ENCODE measurements at regions not wholly inside any gene's neighbourhood (a gene's known extent, or its start where the extent isn't known, plus 50 kb on each side); places are given as distances from the start of the nearest gene placed in this dataset.
"Not testable (repeated sequence)": the region's sequence is repeated elsewhere in the genome, so short reads cannot be mapped to it uniquely, and the experiment has no call there.

GRCh38 chr5:36523926-36524325 lies 82.5 kb upstream of the SLC1A3 start:
- DNase-seq (ENCODE audit: low read depth, low spot score), result no peak

DNA sequence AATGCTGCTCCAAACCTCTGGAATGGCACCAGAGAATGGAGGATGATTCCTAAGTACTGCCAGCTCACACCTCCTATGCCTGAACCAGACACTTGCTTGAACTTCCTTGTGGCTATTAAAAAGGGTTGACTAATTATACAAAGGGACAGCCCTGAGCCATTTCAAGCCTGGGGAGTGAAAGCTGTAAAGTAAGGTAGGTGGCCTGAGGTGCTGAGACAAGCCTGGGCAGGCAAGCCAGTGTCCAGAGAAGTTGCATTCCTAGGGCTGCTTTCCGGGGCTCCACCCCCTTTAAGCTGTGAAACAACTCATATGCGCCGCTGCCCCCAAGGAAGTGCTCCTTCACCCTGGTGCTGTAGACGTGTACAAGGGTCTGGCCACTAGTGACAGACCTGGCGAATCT lies 79.9 kb upstream of the SLC1A3 start:
- no peak for DNase-seq (ENCODE audit: low read depth, low spot score)

GRCh38 chr5:36528588-36528987 lies 77.8 kb upstream of the SLC1A3 start:
- no peak for DNase-seq (ENCODE audit: low read depth, low spot score)

GRCh38 chr5:36529142-36529541 lies 77.3 kb upstream of the SLC1A3 start:
- DNase-seq (ENCODE audit: low read depth, low spot score), result no peak

DNA sequence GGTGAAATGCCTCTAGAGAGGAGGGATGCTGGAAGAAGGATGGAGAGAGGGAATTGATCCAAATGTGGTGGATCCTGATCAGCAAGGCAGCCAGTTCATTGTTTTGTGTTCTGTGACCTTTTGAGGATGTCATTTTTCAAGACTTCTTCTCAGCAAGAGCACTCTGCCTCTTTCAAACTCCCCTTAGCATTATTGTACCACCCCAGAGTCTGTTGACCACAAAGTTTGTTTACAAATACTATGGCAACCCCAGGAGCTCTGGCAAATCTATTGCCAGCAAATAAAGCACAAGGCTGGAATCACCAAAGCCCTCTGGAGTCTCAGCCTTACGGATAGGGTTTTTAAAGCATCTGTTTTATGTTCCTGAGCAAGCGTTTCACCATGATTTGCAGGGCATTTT lies 76.2 kb upstream of the SLC1A3 start:
- DNase-seq (ENCODE audit: low read depth, low spot score), result no peak

DNA sequence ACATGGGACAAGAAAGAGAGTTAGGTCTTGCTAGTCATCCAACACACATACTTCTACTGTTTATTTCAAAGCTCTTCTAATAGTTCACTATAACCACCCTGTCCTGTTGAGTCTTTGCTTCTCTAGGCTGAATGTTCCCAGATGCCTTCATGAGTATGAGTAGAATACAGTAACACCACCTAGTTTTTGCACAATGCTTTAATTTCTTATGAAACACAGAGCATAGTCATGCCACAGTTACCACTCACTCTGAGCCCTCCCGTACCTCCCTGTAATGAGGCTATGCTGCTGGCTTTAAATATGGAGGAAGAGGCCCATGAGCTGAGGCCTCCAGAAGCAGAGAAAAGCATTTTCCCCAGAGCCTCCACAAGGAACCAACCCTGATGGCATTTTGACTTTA lies 75.0 kb upstream of the SLC1A3 start:
- no peak for DNase-seq (ENCODE audit: low read depth, low spot score)

- DNase-seq (ENCODE audit: low read depth, low spot score), result no peak
Observed at GRCh38 chr5:36535378-36535777, 71.0 kb upstream of the SLC1A3 start.

GRCh38 chr5:36535859-36536615 lies 70.4 kb upstream of the SLC1A3 start:
- no peak for DNase-seq (ENCODE audit: low read depth, low spot score)

DNA sequence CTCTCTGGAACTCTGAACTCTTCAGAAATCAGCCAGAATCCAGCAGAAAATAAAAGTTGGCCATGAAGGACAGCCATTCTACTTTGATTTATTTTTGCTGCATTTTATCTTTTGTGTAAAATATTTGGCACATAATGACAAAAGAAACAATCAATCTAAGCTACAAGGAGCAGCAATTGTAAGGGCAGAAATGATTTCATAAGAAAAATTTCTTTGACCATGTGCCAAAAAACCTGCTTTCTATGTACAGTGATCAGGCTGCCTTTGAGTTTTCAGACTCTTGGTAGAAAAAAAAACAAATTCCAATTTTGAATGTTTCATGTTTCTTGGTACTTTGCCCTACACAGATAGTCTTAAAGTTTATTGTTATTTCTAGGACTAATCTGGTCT lies 69.8 kb upstream of the SLC1A3 start:
- DNase-seq (ENCODE audit: low read depth, low spot score), result no peak

DNA sequence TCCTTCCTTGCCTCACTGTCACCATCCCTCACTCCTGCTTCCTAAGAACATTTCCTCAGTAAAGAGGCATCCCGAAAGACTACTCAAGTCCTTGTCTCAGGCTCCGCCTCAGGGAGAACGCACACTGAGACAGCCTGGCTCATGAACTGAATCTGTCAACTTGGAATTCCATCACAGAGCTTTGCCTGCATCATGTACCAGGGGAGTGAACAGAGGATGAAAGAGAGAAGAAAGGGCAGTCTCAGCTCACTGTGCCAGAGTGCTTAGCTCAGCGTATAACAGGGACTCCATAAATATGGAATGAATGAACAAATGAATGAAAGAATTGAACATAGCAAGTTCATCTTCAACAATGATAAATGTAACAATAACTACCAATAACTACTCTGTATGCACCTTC lies 68.7 kb upstream of the SLC1A3 start:
- no peak for DNase-seq (ENCODE audit: low read depth, low spot score)

GRCh38 chr5:36552651-36553393 lies 53.6 kb upstream of the SLC1A3 start:
- peak; percentile 3 for DNase-seq (ENCODE audit: low read depth, low spot score)

GRCh38 chr5:36555035-36555434 lies 51.4 kb upstream of the SLC1A3 start:
- DNase-seq (ENCODE audit: low read depth, low spot score), result not testable (repeated sequence)
